ENCODE measurements at regions not wholly inside any gene's neighbourhood (a gene's known extent, or its start where the extent isn't known, plus 50 kb on each side); places are given as distances from the start of the nearest gene placed in this dataset.

DNA sequence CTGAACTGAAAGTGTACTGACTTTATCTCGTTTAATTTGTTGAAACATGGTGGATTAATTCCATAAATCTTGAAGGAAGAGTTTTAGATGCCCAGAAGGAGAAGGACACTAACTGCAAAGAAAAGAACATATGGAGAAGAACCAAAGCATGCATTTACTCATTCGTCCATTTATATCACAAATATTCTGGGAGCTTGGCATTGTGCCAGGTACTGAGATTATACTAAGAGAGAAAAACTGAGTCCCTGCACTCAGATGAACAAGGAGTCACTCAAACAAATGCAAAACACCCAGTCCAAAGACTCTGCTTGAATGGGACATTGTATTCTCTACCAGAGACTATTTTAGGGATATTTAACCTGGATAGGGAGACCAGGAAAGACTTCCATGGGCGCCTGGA, 588.0 kb upstream of the MGMT start:
- no peak for TF ChIP-seq MYC (IDR thresholded peaks at IDR 0.05; ENCODE audit: low read depth, low read length)
- TF ChIP-seq EZH2 (IDR thresholded peaks at IDR 0.05; ENCODE audit: borderline replicate concordance, low read depth, low read length, severe bottlenecking) = no peak
- FAIRE-seq = no peak
- Histone ChIP-seq H3K9ac (replicated peaks; ENCODE audit: extremely low read depth, insufficient read depth, low read length) (no peak overlapping the region), H3K4me3 (replicated peaks in 1 of 3; ENCODE audit: insufficient read depth in 1 of 3, low read depth in 1 of 3, low read length in 3 of 3) (no peak overlapping the region), H3K79me2 (ENCODE audit: control insufficient read depth, insufficient read depth, low read length) (no peaks in the 10 kb centered on the region), H2AFZ (ENCODE audit: low read depth, low read length) (no peak overlapping the region), H3K36me3 (ENCODE audit: control insufficient read depth in 2 of 2, extremely low read depth in 1 of 2, insufficient read depth in 2 of 2, low read length in 2 of 2) (no peaks in the 10 kb centered on the region), H3K9me3 (replicated peaks; ENCODE audit: control insufficient read depth, insufficient read depth, low read length) (no peaks in the 10 kb centered on the region), H3K4me2 (ENCODE audit: insufficient read depth, low read length) (no peak overlapping the region), H3K4me1 (ENCODE audit: control insufficient read depth, extremely low read depth, insufficient read depth, low read length) (no peaks in the 10 kb centered on the region), H3K27ac (ENCODE audit: insufficient read depth, low read depth, low read length) (no peak overlapping the region), H3K27me3 (ENCODE audit: control insufficient read depth in 2 of 2, insufficient read depth in 2 of 2, low read length in 2 of 2) (no peaks in the 10 kb centered on the region), H4K20me1 (replicated peaks; ENCODE audit: control insufficient read depth, extremely low read depth, insufficient read depth, low read length) (no peaks in the 10 kb centered on the region), H3K9me1 (replicated peaks; ENCODE audit: control insufficient read depth, extremely low read depth, insufficient read depth, low read length) (no peaks in the 10 kb centered on the region)
- dilution Hi-C loops (cut with MboI; ENCODE audit: extremely low pct_ligation_motif_present, low sequenced_read_pairs) (no loop called here), intact Hi-C loops (cut with micrococcal nuclease) (no loop called here)
- DNase-seq (ENCODE audit: low read depth, low spot score) = no peak
- BruUV-seq (replicated peaks) = no TSS peak
- ChIA-PET CTCF (no interaction called here), POLR2A (no interaction called here)

DNA sequence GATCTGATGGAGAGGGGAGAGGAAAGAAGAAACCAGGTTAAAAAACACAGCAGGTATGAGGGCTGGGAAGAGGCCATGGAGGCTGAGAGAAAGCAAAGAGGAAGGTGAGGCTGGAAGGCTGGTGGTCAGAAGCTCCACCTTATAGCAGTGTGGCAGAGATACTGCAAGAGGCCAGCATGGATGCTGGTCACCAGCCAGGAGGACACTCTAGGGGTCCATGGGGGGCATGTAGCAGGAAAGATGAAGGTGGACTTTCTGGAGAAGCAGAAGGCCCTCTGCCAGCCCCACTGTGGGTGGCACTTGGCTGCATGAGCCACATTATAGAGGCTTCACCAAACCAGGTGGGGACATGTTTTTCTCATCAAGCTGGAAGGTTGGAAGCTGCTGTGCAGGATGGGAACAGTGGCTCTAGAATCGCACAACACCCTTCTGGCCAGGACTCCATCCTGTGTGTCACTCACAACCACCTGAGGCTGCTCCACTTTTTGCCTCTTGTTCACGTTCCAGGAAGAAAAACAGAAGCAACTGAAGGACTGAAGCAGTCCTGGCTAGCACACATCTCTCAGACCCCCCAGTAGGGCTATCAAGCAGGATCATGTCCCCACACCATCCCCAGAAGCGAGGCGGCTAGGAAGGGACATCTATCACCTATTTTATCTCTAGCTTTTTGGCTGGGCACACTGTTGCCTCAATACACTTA, 587.5 kb upstream of the MGMT start:
- dilution Hi-C loops (cut with MboI; ENCODE audit: extremely low pct_ligation_motif_present, low sequenced_read_pairs) (no loop called here), intact Hi-C loops (cut with micrococcal nuclease) (no loop called here)
- DNase-seq (ENCODE audit: low read depth, low spot score) (no peak), FAIRE-seq (no peak)
- Histone ChIP-seq H3K9ac (replicated peaks; ENCODE audit: extremely low read depth, insufficient read depth, low read length) (no peak overlapping the region), H3K27ac (ENCODE audit: insufficient read depth, low read depth, low read length) (no peak overlapping the region), H3K27me3 (ENCODE audit: control insufficient read depth in 2 of 2, insufficient read depth in 2 of 2, low read length in 2 of 2) (no peaks in the 10 kb centered on the region), H3K9me1 (replicated peaks; ENCODE audit: control insufficient read depth, extremely low read depth, insufficient read depth, low read length) (no peaks in the 10 kb centered on the region), H3K4me3 (replicated peaks in 1 of 3; ENCODE audit: insufficient read depth in 1 of 3, low read depth in 1 of 3, low read length in 3 of 3) (no peak overlapping the region), H3K36me3 (ENCODE audit: control insufficient read depth in 2 of 2, extremely low read depth in 1 of 2, insufficient read depth in 2 of 2, low read length in 2 of 2) (no peaks in the 10 kb centered on the region), H3K4me1 (ENCODE audit: control insufficient read depth, extremely low read depth, insufficient read depth, low read length) (no peaks in the 10 kb centered on the region), H3K9me3 (replicated peaks; ENCODE audit: control insufficient read depth, insufficient read depth, low read length) (no peaks in the 10 kb centered on the region), H2AFZ (ENCODE audit: low read depth, low read length) (no peak overlapping the region), H3K4me2 (ENCODE audit: insufficient read depth, low read length) (no peak overlapping the region), H4K20me1 (replicated peaks; ENCODE audit: control insufficient read depth, extremely low read depth, insufficient read depth, low read length) (no peaks in the 10 kb centered on the region), H3K79me2 (ENCODE audit: control insufficient read depth, insufficient read depth, low read length) (no peaks in the 10 kb centered on the region)
- ChIA-PET POLR2A (no interaction called here), CTCF (no interaction called here)
- TF ChIP-seq POLR2A (IDR thresholded peaks at IDR 0.05; ENCODE audit: low read depth, low read length) (no peak), POLR2AphosphoS5 (IDR thresholded peaks at IDR 0.05; ENCODE audit: insufficient read depth, low read depth, low read length) (no peak), EZH2 (IDR thresholded peaks at IDR 0.05; ENCODE audit: borderline replicate concordance, low read depth, low read length, severe bottlenecking) (no peak), FOS (IDR thresholded peaks at IDR 0.05; ENCODE audit: borderline replicate concordance, insufficient read depth, low read length) (no peak), JUN (IDR thresholded peaks at IDR 0.05; ENCODE audit: borderline replicate concordance, insufficient read depth, insufficient read length, low read depth) (no peak), MYC (IDR thresholded peaks at IDR 0.05; ENCODE audit: low read depth, low read length) (no peak), CTCF (IDR thresholded peaks at IDR 0.05; ENCODE audit: extremely low read depth in 1 of 2, insufficient read depth in 1 of 2, low read depth in 1 of 2, low read length in 2 of 2) (no peak)
- no TSS peak for BruUV-seq (replicated peaks)
